DOHH2 (cell line): ENCODE measurements at regions not wholly inside any gene's neighbourhood (a gene's known extent, or its start where the extent isn't known, plus 50 kb on each side); places are given as distances from the start of the nearest gene placed in this dataset.

Source experiments
- CTCF ChIP-seq: fragments of 200-600 bp; sonication (generic); IDR thresholded peaks from one replicate; pipeline ENCODE4 v1.5.1; 2014; ENCODE audit warnings: antibody characterized with exemption, mild to moderate bottlenecking, low read depth, low read length; ENCODE audit not compliant: poor library complexity, severe bottlenecking
- EZH2phosphoT487 ChIP-seq: fragments of 200-600 bp; sonication (generic); IDR thresholded peaks from 2 replicates; pipeline ENCODE4 v1.6.1; 2017; ENCODE audit warnings: borderline replicate concordance, mild to moderate bottlenecking, antibody characterized with exemption, low read length, moderate library complexity, mixed read lengths

- no peak for TF ChIP-seq CTCF
- TF ChIP-seq EZH2phosphoT487: no peak
Observed at GRCh38 chr5:142465476-142465875, 140.7 kb upstream of the SPRY4 start.
